ENCODE measurements at regions not wholly inside any gene's neighbourhood (a gene's known extent, or its start where the extent isn't known, plus 50 kb on each side); places are given as distances from the start of the nearest gene placed in this dataset.

DNA sequence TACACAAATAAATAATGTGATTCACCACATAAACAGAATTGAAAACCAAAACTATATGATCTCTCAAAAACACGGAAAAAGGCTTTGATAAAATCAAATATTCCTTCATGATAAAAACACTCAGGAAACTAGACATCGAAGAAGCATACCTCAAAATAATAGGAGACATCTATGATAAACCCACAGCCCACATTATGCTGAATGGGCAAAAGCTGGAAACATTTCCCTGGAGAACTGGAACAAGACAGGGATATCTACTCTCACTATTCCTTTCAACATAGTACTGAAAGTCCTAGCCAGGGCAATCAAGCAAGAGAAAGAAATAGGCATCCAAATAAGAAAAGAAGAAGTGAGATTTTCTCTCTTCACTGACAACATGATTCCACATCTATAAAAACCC is 371.5 kb upstream of the ATXN7L3B start:
- TF ChIP-seq EGR1 (IDR thresholded peaks at IDR 0.05; ENCODE audit: borderline replicate concordance, low read depth, low read length): no peak
- TF ChIP-seq, protein P1, sequence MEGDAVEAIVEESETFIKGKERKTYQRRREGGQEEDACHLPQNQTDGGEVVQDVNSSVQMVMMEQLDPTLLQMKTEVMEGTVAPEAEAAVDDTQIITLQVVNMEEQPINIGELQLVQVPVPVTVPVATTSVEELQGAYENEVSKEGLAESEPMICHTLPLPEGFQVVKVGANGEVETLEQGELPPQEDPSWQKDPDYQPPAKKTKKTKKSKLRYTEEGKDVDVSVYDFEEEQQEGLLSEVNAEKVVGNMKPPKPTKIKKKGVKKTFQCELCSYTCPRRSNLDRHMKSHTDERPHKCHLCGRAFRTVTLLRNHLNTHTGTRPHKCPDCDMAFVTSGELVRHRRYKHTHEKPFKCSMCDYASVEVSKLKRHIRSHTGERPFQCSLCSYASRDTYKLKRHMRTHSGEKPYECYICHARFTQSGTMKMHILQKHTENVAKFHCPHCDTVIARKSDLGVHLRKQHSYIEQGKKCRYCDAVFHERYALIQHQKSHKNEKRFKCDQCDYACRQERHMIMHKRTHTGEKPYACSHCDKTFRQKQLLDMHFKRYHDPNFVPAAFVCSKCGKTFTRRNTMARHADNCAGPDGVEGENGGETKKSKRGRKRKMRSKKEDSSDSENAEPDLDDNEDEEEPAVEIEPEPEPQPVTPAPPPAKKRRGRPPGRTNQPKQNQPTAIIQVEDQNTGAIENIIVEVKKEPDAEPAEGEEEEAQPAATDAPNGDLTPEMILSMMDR (IDR thresholded peaks at IDR 0.05; ENCODE audit: control extremely low read depth in 1 of 3, insufficient read depth in 1 of 3, low read depth in 1 of 3, low read length in 3 of 3): no peak

Measured in H1 (cell line).